ENCODE measurements at regions not wholly inside any gene's neighbourhood (a gene's known extent, or its start where the extent isn't known, plus 50 kb on each side); places are given as distances from the start of the nearest gene placed in this dataset.

DNA sequence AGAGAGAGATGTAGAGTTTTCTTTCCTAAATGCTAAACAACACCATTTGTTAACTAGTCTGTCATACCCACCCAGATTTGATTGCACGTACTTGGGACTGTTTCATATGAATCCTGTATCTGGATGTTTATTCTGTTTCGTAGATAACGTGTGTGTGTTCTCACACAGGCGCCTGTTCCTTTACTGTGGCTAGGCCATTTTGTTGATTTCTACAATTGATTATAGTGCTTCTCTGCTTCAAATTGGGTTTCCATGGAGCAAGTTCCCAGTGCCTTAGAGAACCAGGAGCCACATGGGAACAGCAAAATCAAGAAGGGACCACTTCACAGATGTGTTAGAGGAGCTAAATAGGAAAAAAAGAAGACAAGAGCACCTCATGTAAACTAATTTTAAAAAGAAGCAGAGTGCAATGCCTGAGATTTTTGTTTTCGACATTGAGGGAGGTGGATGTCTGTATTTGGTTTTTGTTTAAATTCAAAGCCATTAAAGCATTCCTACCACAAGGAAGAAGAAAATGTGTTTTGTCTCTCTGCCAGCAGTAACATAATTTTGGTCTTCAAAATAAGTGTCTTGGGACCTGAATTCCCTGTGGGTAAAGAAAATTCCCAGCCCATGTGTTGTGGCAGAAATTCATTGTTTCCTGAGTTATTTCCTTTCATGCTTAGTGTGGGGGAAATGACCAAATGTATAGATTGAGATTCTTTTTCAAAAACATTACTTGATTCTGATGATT is 424.0 kb upstream of the C2CD4B start:
- H3K4me1 ChIP-seq (ENCODE audit: low read length): no peaks in the 10 kb centered on the region
- H3K9ac ChIP-seq (ENCODE audit: low read length): no peak overlapping the region
- no peaks in the 10 kb centered on the region for H3K9me2 ChIP-seq (replicated peaks; ENCODE audit: insufficient read depth, low read length)
- no peak for DNase-seq
- no peaks in the 10 kb centered on the region for H4K20me1 ChIP-seq (ENCODE audit: insufficient read depth, low read length)
- no peak overlapping the region for H2AFZ ChIP-seq (ENCODE audit: low read length)
- no peak overlapping the region for H3K27ac ChIP-seq (ENCODE audit: low read length)
- no peaks in the 10 kb centered on the region for H3F3A ChIP-seq (ENCODE audit: insufficient read depth, low read length)
- H3K9me3 ChIP-seq (replicated peaks; ENCODE audit: insufficient read depth, low read length): no peaks in the 10 kb centered on the region
- H3K27me3 ChIP-seq (replicated peaks; ENCODE audit: insufficient read depth, low read length): no peaks in the 10 kb centered on the region
- H3K4me2 ChIP-seq (ENCODE audit: low read depth, low read length): no peak overlapping the region
- no peaks in the 10 kb centered on the region for H3K79me2 ChIP-seq (ENCODE audit: low read length)
- H3K36me3 ChIP-seq (replicated peaks; ENCODE audit: insufficient read depth, low read length): no peaks in the 10 kb centered on the region
- no peak overlapping the region for H3K4me3 ChIP-seq (ENCODE audit: low read length)
- TF ChIP-seq EZH2phosphoT487 (IDR thresholded peaks at IDR 0.05; ENCODE audit: low read length) (no peak), CTCF (IDR thresholded peaks at IDR 0.05; ENCODE audit: low read length) (no peak), EZH2 (optimal IDR thresholded peaks at IDR 0.05; ENCODE audit: low read depth, low read length) (no peak)

- H2AFZ ChIP-seq (ENCODE audit: low read length): no peak overlapping the region
- no peak overlapping the region for H3K4me2 ChIP-seq (ENCODE audit: low read depth, low read length)
- H3K9ac ChIP-seq (ENCODE audit: low read length): no peak overlapping the region
- H3K9me3 ChIP-seq (replicated peaks; ENCODE audit: insufficient read depth, low read length): no peaks in the 10 kb centered on the region
- H3K27ac ChIP-seq (ENCODE audit: low read length): no peak overlapping the region
- H3K9me2 ChIP-seq (replicated peaks; ENCODE audit: insufficient read depth, low read length): no peaks in the 10 kb centered on the region
- no peaks in the 10 kb centered on the region for H3K4me1 ChIP-seq (ENCODE audit: low read length)
- DNase-seq: no peak
- no peaks in the 10 kb centered on the region for H3F3A ChIP-seq (ENCODE audit: insufficient read depth, low read length)
- no peaks in the 10 kb centered on the region for H3K27me3 ChIP-seq (replicated peaks; ENCODE audit: insufficient read depth, low read length)
- H3K79me2 ChIP-seq (ENCODE audit: low read length): no peaks in the 10 kb centered on the region
- H4K20me1 ChIP-seq (ENCODE audit: insufficient read depth, low read length): no peaks in the 10 kb centered on the region
- TF ChIP-seq EZH2 (optimal IDR thresholded peaks at IDR 0.05; ENCODE audit: low read depth, low read length) (no peak), EZH2phosphoT487 (IDR thresholded peaks at IDR 0.05; ENCODE audit: low read length) (no peak), CTCF (IDR thresholded peaks at IDR 0.05; ENCODE audit: low read length) (no peak)
- H3K4me3 ChIP-seq (ENCODE audit: low read length): no peak overlapping the region
- H3K36me3 ChIP-seq (replicated peaks; ENCODE audit: insufficient read depth, low read length): no peaks in the 10 kb centered on the region
Measured at GRCh38 chr15:62591842-62592838, 427.1 kb upstream of the C2CD4B start.

DNA sequence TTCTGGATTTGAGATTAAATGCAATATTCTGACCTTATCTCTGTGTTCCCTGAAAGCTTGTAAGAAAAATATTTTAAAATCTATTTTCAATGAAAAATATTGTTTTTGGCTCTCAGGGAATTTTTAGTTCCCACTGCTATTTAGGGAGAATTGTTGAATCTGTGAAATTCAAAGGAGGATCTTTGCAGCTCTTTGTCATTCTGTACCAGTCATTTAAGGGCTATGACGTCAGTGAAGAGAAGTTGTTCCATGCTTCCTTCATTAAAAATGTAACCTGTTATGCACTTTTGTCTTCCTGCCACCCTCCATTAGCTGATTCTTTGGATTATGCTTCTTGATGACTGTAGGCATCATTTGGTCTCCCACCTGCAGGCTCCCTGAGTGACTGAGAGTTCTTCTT is 427.8 kb upstream of the C2CD4B start:
- Histone ChIP-seq H3K9me3 (replicated peaks; ENCODE audit: insufficient read depth, low read length) (no peaks in the 10 kb centered on the region), H3K27me3 (replicated peaks; ENCODE audit: insufficient read depth, low read length) (no peaks in the 10 kb centered on the region), H3K27ac (ENCODE audit: low read length) (no peak overlapping the region), H3K36me3 (replicated peaks; ENCODE audit: insufficient read depth, low read length) (no peaks in the 10 kb centered on the region), H3K4me2 (ENCODE audit: low read depth, low read length) (no peak overlapping the region), H3K4me1 (ENCODE audit: low read length) (no peaks in the 10 kb centered on the region), H3K79me2 (ENCODE audit: low read length) (no peaks in the 10 kb centered on the region), H3K4me3 (ENCODE audit: low read length) (no peak overlapping the region), H2AFZ (ENCODE audit: low read length) (no peak overlapping the region), H3K9ac (ENCODE audit: low read length) (no peak overlapping the region), H3K9me2 (replicated peaks; ENCODE audit: insufficient read depth, low read length) (no peaks in the 10 kb centered on the region), H3F3A (ENCODE audit: insufficient read depth, low read length) (no peaks in the 10 kb centered on the region), H4K20me1 (ENCODE audit: insufficient read depth, low read length) (no peaks in the 10 kb centered on the region)
- no peak for DNase-seq
- TF ChIP-seq EZH2phosphoT487 (IDR thresholded peaks at IDR 0.05; ENCODE audit: low read length): no peak
- no peak for TF ChIP-seq EZH2 (optimal IDR thresholded peaks at IDR 0.05; ENCODE audit: low read depth, low read length)
- TF ChIP-seq CTCF (IDR thresholded peaks at IDR 0.05; ENCODE audit: low read length): no peak

Data from MM.1S (cell line).